Breast epithelium (tissue), 3 donors: ENCODE measurements at regions not wholly inside any gene's neighbourhood (a gene's known extent, or its start where the extent isn't known, plus 50 kb on each side); places are given as distances from the start of the nearest gene placed in this dataset.

Source experiments
- CTCF ChIP-seq, 3 donors: fragments of 450-650 bp; IDR thresholded peaks; one replicate each; pipeline ENCODE4 v1.5.1; 2016 to 2017; ENCODE audit warnings: antibody characterized with exemption in 3 of 3, mild to moderate bottlenecking in 3 of 3, moderate library complexity in 3 of 3
- POLR2AphosphoS5 ChIP-seq, 3 donors: sonication (generic); formaldehyde crosslinking; IDR thresholded peaks; one replicate each; pipeline ENCODE4 v1.6.1; 2017; ENCODE audit warnings: antibody characterized with exemption in 3 of 3

- TF ChIP-seq POLR2AphosphoS5 (IDR thresholded peaks at IDR 0.05): no peak
- TF ChIP-seq CTCF (IDR thresholded peaks at IDR 0.05): no peak
Measured at GRCh38 chr9:107824556-107824955, 335.0 kb upstream of the KLF4 start.
